ACC112 (cell line): ENCODE measurements at regions not wholly inside any gene's neighbourhood (a gene's known extent, or its start where the extent isn't known, plus 50 kb on each side); places are given as distances from the start of the nearest gene placed in this dataset.

Experiments used
- H2AFZ ChIP-seq: fragments of 200-600 bp; sonication (generic); one replicate; pipeline ENCODE4 v1.6.0; 2017; ENCODE audit warnings: antibody characterized with exemption, low read length; ENCODE audit not compliant: unreplicated experiment
- H3K27ac ChIP-seq: fragments of 200-600 bp; sonication (generic); 2 replicates; pipeline ENCODE4 v1.5.1; 2014; ENCODE audit warnings: low read depth, mild to moderate bottlenecking, antibody characterized with exemption, low read length, moderate library complexity
- H3K27me3 ChIP-seq: fragments of 200-600 bp; sonication (generic); 2 replicates; pipeline ENCODE4 v1.6.1; 2014; ENCODE audit warnings: mild to moderate bottlenecking, antibody characterized with exemption, low read length, moderate library complexity, mixed read lengths; ENCODE audit not compliant: insufficient read depth
- H3K36me3 ChIP-seq: fragments of 200-600 bp; sonication (generic); 2 replicates; pipeline ENCODE4 v1.6.1; 2016; ENCODE audit warnings: mild to moderate bottlenecking, antibody characterized with exemption, low read length, moderate library complexity, mixed read lengths; ENCODE audit not compliant: insufficient read depth
- H3K4me1 ChIP-seq: fragments of 200-600 bp; sonication (generic); one replicate; pipeline ENCODE4 v1.6.1; 2016; ENCODE audit warnings: low read length, mixed read lengths; ENCODE audit not compliant: insufficient read depth, unreplicated experiment, control insufficient read depth
- H3K4me3 ChIP-seq: fragments of 200-600 bp; sonication (generic); 2 replicates; pipeline ENCODE4 v1.5.1; 2014; ENCODE audit warnings: mild to moderate bottlenecking, low read depth, low read length
- H3K79me2 ChIP-seq: fragments of 200-600 bp; sonication (generic); one replicate; pipeline ENCODE4 v1.6.0; 2016; ENCODE audit warnings: low read length; ENCODE audit not compliant: control insufficient read depth, unreplicated experiment, insufficient read depth

DNA sequence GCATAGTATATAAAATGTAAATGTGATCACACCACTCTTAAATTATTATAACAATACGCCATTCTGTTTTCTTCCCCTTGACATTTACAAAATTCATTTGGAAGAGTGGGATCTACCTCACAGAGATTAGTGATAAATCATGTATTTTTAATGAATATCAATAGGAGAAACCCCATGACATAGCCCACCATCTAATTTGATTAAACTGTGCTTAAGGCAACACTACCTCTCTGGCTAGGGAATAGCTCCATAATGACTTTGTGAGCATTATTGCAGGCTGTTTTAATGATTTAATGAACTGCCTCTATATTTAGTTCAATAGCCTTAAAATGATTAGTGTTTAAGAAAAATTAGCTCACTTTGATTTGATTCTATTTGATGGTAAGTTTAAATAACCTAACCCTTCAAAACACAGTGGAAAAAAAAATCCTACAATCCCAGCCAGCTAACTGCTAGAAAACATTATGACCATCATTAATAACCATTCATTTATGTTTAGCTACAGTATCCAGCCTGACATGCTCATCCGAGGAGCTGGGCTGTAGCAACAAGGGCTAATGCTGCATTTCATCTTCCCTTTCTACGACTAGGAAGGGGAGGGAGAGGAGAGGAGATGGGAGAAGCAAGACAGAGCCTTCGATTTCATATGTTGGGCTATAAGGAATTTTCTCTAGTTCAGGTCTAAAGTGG lies 75.3 kb upstream of the BCL11A start:
- H3K79me2 ChIP-seq: no peaks in the 10 kb centered on the region
- H3K4me1 ChIP-seq: no peaks in the 10 kb centered on the region
- H3K36me3 ChIP-seq: no peaks in the 10 kb centered on the region
- H3K27ac ChIP-seq: no peak overlapping the region
- no peak overlapping the region for H2AFZ ChIP-seq
- peaks cover 77% of the 10 kb centered on the region for H3K27me3 ChIP-seq
- no peak overlapping the region for H3K4me3 ChIP-seq

DNA sequence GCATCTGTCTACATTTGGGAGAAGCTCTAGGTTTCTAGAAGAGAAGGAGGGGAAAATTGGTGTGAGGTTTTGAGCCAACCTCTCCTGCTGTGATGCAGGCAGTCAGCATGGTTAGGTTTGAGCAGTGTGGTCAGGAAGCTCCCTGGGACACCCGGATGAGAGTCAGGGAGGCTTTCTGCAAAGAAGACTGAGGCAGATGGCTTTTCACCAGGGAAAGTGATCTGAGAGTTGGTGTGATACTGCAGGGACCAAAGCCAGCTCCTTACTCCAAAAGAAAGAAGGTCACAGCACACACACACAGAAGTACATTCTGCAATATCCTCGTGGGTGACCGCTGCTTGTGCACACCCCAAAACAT lies 75.8 kb upstream of the BCL11A start:
- H3K27ac ChIP-seq: no peak overlapping the region
- no peaks in the 10 kb centered on the region for H3K4me1 ChIP-seq
- H3K79me2 ChIP-seq: no peaks in the 10 kb centered on the region
- no peaks in the 10 kb centered on the region for H3K36me3 ChIP-seq
- no peak overlapping the region for H2AFZ ChIP-seq
- no peak overlapping the region for H3K4me3 ChIP-seq
- H3K27me3 ChIP-seq: peaks cover 77% of the 10 kb centered on the region

DNA sequence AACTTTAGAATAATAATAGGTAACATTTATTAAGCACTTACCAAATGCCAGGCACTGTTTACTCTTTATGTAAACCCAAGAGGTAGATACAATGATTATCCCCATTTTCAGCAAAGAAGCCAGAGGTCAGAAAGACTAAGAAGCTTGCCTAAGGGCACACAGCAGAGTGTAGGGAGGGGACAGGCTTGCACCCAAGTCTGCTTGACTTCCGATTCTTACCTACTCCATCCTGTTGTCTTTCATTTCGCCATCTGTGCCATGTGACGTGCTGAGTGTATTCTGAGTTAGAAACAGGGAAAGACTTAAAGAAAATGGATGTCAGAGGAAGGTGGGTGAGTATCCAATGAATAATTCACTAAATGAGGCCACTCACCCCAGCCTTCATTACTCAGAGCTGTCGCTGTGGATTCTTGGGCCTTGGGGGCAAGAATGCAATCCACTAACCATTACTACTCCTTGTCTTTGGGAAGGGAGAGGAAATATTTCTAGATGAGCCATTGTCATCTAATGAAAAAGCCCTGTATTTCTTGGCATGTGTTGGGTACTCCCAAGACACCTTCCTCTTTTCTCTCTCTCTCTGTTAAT lies 76.4 kb upstream of the BCL11A start:
- no peak overlapping the region for H3K4me3 ChIP-seq
- H3K79me2 ChIP-seq: no peaks in the 10 kb centered on the region
- H3K36me3 ChIP-seq: no peaks in the 10 kb centered on the region
- H3K27ac ChIP-seq: no peak overlapping the region
- peaks cover 77% of the 10 kb centered on the region for H3K27me3 ChIP-seq
- no peak overlapping the region for H2AFZ ChIP-seq
- no peaks in the 10 kb centered on the region for H3K4me1 ChIP-seq

DNA sequence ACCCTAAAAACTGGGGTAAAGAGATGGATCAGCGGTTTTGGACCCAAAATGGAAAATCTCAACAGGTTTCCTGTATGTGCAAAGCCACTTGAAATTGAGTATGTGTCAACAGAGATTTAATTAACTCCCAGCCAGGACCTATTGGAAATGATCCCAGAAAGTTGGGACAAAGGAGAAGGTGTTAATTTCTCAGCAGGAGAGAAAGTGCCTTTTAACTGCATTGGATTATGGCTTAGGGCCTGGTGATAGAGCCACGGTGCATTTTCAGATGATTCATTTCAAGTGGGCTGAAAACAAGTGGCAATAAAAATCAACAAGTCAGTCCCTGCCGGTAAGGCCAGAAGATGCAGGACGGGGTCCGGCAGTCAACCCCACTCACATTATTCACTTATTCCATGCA lies 80.2 kb upstream of the BCL11A start:
- Histone ChIP-seq H3K27me3 (peaks cover 87% of the 10 kb centered on the region), H3K4me1 (no peaks in the 10 kb centered on the region), H2AFZ (no peak overlapping the region), H3K4me3 (no peak overlapping the region), H3K36me3 (no peaks in the 10 kb centered on the region), H3K79me2 (no peaks in the 10 kb centered on the region), H3K27ac (no peak overlapping the region)

DNA sequence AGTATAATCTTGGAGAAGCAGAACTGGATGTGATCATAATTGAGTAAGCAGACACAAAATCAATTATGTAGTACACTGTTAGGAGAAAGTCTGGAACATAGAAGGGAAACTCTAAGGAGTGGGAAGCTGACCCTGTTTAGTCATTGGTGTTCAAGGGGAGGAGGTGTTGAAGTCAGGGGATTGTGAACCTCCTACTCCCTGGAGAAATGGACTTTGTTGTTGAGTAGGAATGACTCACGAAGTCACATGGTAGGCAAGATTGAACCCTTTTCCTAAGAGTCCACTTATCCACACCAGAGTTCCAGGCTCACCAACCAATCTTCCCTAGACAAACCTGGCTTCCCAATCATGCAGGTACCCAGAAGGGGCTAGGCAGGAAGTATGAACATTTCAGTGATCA lies 81.0 kb upstream of the BCL11A start:
- Histone ChIP-seq H3K27ac (no peak overlapping the region), H3K4me3 (no peak overlapping the region), H2AFZ (no peak overlapping the region), H3K4me1 (no peaks in the 10 kb centered on the region), H3K36me3 (no peaks in the 10 kb centered on the region), H3K27me3 (peaks cover 87% of the 10 kb centered on the region), H3K79me2 (no peaks in the 10 kb centered on the region)

DNA sequence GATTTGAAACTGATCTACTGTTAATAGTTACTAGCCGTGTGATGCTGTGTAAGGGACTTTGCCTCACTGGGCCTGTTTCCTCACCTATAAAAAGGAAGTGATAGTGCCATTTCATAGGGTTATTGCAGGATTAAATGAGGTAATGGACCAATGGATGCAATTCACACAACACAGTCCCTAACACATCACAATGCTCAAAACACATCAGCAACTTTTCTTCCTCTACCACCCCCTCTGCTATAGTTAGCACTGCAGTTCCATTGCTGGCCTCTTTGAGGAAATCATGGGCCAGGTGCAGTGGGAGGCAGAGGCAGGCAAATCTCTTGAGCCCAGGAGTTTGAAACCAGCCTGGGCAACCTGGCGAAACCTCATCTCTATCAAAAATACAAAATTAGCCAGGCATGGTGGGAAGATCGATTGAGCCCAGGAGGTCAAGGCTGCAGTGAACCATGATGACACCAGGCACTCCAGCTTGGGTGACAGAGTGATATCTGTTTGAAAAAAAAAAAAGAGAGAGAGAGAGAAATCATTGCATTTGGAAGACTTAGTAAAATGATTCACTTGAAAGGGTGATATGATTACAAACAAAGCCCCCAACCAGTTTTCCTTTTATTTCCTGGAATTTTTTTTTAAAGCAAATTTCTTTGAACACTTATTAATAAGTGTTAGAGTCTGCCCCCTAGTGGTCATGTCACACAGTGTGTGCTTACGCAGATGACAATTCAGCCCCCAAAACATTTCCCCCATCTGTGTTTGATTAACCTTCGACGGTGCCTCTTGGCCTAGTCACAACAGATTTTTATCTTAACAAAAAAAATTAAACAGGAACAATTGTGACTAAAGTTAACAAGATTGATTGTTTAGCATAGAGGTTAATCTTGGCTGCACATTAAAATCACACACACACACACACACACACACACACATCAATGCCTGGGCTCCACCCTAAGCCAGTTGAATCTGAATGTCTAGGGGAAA lies 88.6 kb upstream of the BCL11A start:
- H3K27me3 ChIP-seq: peaks cover 78% of the 10 kb centered on the region

DNA sequence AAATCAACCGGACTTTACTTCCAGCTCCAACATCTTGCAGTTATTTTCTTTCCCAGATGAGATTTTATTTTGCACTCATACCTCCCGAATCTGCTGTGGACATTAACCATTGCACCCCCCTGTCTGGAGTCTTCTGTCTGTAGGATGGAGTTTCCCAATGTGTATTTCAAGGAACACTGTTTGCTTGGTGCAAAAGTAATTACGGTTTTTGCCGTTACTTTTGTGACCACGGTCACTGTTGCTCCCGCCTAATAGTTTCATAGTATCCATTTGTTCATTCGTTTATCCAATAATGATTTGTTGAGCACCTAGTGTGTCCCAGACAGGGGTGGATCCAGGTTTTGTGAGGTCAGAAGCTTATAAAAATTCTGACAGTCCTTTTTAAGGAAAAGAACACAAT lies 90.3 kb upstream of the BCL11A start:
- Histone ChIP-seq H3K4me1 (no peaks in the 10 kb centered on the region), H3K4me3 (no peak overlapping the region), H3K27me3 (peaks cover 79% of the 10 kb centered on the region), H3K27ac (no peak overlapping the region), H3K79me2 (no peaks in the 10 kb centered on the region), H3K36me3 (no peaks in the 10 kb centered on the region), H2AFZ (no peak overlapping the region)

More for the DNA sequence above, 88.6 kb upstream of the BCL11A start:
- H2AFZ ChIP-seq: no peak overlapping the region
- no peak overlapping the region for H3K27ac ChIP-seq
- H3K4me1 ChIP-seq: no peaks in the 10 kb centered on the region
- H3K36me3 ChIP-seq: no peaks in the 10 kb centered on the region
- H3K4me3 ChIP-seq: no peak overlapping the region
- H3K79me2 ChIP-seq: no peaks in the 10 kb centered on the region

DNA sequence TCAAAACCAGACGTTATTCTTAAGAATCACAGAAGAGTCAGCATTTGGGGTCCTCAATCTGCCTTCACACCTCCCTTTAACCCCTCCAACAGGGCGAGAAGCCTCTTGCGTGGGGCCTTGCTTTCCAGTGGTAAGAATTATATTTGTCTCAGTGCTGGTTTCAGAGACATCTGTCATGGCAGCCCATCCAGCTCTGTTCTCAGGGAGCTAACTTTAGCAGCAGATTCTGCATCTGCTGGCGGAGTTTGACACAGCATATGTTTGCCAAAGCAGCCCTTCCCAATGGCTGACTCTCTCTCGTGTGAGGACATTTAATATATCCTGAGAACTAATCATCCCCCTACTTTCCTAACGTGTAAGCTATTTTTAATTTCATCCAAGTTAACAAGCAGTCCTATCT lies 91.5 kb upstream of the BCL11A start:
- H3K4me1 ChIP-seq: no peaks in the 10 kb centered on the region
- H2AFZ ChIP-seq: no peak overlapping the region
- no peak overlapping the region for H3K4me3 ChIP-seq
- H3K27me3 ChIP-seq: peaks cover 76% of the 10 kb centered on the region
- H3K36me3 ChIP-seq: no peaks in the 10 kb centered on the region
- no peaks in the 10 kb centered on the region for H3K79me2 ChIP-seq
- H3K27ac ChIP-seq: no peak overlapping the region

DNA sequence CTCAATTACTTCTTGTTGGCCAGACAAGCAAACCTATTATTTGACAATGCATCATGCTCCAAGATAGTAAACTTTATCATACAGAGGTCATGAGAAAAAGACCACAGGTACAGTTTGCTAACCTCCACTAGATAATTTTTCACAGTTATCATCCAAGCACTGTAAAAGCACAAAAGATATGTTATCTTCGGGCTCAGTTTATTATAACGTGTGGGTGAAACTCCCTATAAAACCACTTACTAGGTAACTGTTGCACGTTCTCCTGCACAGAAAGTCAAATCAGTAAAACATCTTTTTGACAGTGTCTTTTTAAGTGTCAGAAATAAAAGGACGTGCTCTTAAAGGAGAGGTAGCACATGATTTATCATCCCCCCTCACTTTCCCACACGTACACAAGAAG lies 94.7 kb upstream of the BCL11A start:
- Histone ChIP-seq H3K27me3 (peaks cover 89% of the 10 kb centered on the region), H3K4me1 (no peaks in the 10 kb centered on the region), H2AFZ (no peak overlapping the region), H3K36me3 (no peaks in the 10 kb centered on the region), H3K27ac (no peak overlapping the region), H3K79me2 (no peaks in the 10 kb centered on the region), H3K4me3 (no peak overlapping the region)

DNA sequence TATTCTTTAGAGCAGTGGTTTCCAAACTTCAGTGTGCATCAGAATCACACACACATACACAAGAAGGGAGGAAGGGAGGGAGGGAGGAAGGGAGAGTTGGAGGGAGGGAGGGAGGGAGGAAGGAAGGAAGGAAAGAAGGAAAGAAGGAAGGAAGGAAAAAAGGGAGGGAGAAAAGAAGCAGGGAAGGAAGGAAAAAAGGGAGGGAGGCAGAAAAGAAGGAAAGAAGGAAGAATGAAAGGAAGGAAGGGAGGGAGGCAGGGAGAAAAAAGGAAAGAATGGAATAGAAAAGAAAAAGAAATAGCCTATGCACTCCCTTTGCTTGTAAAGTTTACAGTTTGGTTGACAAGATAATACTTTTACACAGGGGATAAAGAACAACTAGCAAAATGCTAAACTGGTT lies 96.3 kb upstream of the BCL11A start:
- Histone ChIP-seq H3K36me3 (no peaks in the 10 kb centered on the region), H3K4me3 (no peak overlapping the region), H3K27ac (no peak overlapping the region), H2AFZ (no peak overlapping the region), H3K79me2 (no peaks in the 10 kb centered on the region), H3K27me3 (peaks cover 89% of the 10 kb centered on the region), H3K4me1 (no peaks in the 10 kb centered on the region)
